ENCODE measurements at regions not wholly inside any gene's neighbourhood (a gene's known extent, or its start where the extent isn't known, plus 50 kb on each side); places are given as distances from the start of the nearest gene placed in this dataset.

GRCh38 chr3:168862466-168862865 is 766.7 kb upstream of the GOLIM4 start:
- TF ChIP-seq POLR2A (IDR thresholded peaks at IDR 0.05), result no peak
- TF ChIP-seq, protein P1, sequence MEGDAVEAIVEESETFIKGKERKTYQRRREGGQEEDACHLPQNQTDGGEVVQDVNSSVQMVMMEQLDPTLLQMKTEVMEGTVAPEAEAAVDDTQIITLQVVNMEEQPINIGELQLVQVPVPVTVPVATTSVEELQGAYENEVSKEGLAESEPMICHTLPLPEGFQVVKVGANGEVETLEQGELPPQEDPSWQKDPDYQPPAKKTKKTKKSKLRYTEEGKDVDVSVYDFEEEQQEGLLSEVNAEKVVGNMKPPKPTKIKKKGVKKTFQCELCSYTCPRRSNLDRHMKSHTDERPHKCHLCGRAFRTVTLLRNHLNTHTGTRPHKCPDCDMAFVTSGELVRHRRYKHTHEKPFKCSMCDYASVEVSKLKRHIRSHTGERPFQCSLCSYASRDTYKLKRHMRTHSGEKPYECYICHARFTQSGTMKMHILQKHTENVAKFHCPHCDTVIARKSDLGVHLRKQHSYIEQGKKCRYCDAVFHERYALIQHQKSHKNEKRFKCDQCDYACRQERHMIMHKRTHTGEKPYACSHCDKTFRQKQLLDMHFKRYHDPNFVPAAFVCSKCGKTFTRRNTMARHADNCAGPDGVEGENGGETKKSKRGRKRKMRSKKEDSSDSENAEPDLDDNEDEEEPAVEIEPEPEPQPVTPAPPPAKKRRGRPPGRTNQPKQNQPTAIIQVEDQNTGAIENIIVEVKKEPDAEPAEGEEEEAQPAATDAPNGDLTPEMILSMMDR (IDR thresholded peaks at IDR 0.05), result no peak
- H3K9me3 ChIP-seq, result no peaks in the 10 kb centered on the region
- WGBS, 2 donors, result 77 to 91% methylated on average over 1 of the region's 1 CpG
- H3K36me3 ChIP-seq, result no peaks in the 10 kb centered on the region
- no peak overlapping the region for H3K4me3 ChIP-seq (replicated peaks in 1 of 3)
- intact Hi-C loops (cut with DNase I), result no loop called here
- no peak overlapping the region for H3K27ac ChIP-seq
- peaks cover 5 to 9% of the 10 kb centered on the region in 2 donors for H3K4me1 ChIP-seq
- no peak for DNase-seq
- H3K27me3 ChIP-seq, result no peaks in the 10 kb centered on the region

GRCh38 chr3:168860592-168860991 is 764.9 kb upstream of the GOLIM4 start:
- no peak for DNase-seq
- Histone ChIP-seq H3K4me1 (no peaks in the 10 kb centered on the region), H3K27ac (no peak overlapping the region), H3K4me3 (replicated peaks in 1 of 3) (no peak overlapping the region), H3K36me3 (no peaks in the 10 kb centered on the region), H3K27me3 (no peaks in the 10 kb centered on the region), H3K9me3 (no peaks in the 10 kb centered on the region)
- WGBS, 2 donors, result 67 to 76% methylated on average over 5 of the region's 5 CpGs
- TF ChIP-seq, protein P1 (IDR thresholded peaks at IDR 0.05), result no peak
- TF ChIP-seq POLR2A (IDR thresholded peaks at IDR 0.05), result no peak
- intact Hi-C loops (cut with DNase I), result no loop called here

- H3K36me3 ChIP-seq, result no peaks in the 10 kb centered on the region
- no peaks in the 10 kb centered on the region for H3K27me3 ChIP-seq
- no peaks in the 10 kb centered on the region for H3K9me3 ChIP-seq
- WGBS, 2 donors, result 78 to 83% methylated on average over 4 of the region's 4 CpGs
- intact Hi-C loops (cut with DNase I), result no loop called here
- no peak overlapping the region for H3K4me3 ChIP-seq (replicated peaks in 1 of 3)
- H3K27ac ChIP-seq, result no peak overlapping the region
- no peaks in the 10 kb centered on the region for H3K4me1 ChIP-seq
- no peak for DNase-seq
- no peak for TF ChIP-seq POLR2A (IDR thresholded peaks at IDR 0.05)
- TF ChIP-seq, protein P1 (IDR thresholded peaks at IDR 0.05), result no peak
These were observed 764.3 kb upstream of the GOLIM4 start for GRCh38 chr3:168860028-168860427.

GRCh38 chr3:168859574-168859973 is 763.9 kb upstream of the GOLIM4 start:
- 80 to 88% methylated on average over 2 of the region's 2 CpGs for WGBS, 2 donors
- no peak for TF ChIP-seq POLR2A (IDR thresholded peaks at IDR 0.05)
- TF ChIP-seq, protein P1 (IDR thresholded peaks at IDR 0.05), result no peak
- Histone ChIP-seq H3K27me3 (no peaks in the 10 kb centered on the region), H3K9me3 (no peaks in the 10 kb centered on the region), H3K36me3 (no peaks in the 10 kb centered on the region), H3K4me1 (no peaks in the 10 kb centered on the region), H3K27ac (no peak overlapping the region), H3K4me3 (replicated peaks in 1 of 3) (no peak overlapping the region)
- DNase-seq, result no peak
- intact Hi-C loops (cut with DNase I), result no loop called here

GRCh38 chr3:168859143-168859542 is 763.4 kb upstream of the GOLIM4 start:
- no peak for DNase-seq
- WGBS, 2 donors, result 92 to 94% methylated on average over 4 of the region's 4 CpGs
- Histone ChIP-seq H3K36me3 (no peaks in the 10 kb centered on the region), H3K27ac (no peak overlapping the region), H3K4me3 (replicated peaks in 1 of 3) (no peak overlapping the region), H3K27me3 (no peaks in the 10 kb centered on the region), H3K4me1 (no peaks in the 10 kb centered on the region), H3K9me3 (no peaks in the 10 kb centered on the region)
- intact Hi-C loops (cut with DNase I), result no loop called here
- TF ChIP-seq POLR2A (IDR thresholded peaks at IDR 0.05), result no peak
- TF ChIP-seq, protein P1 (IDR thresholded peaks at IDR 0.05), result no peak

All from thyroid gland (tissue), 4 donors.